Activated CD4-positive, alpha-beta T cell treated with anti-CD3 and anti-CD28 coated beads, Interleukin-2, amount 50 U/mL, for 24 hours (primary cell): ENCODE measurements at regions not wholly inside any gene's neighbourhood (a gene's known extent, or its start where the extent isn't known, plus 50 kb on each side); places are given as distances from the start of the nearest gene placed in this dataset.
"Not testable (repeated sequence)": the region's sequence is repeated elsewhere in the genome, so short reads cannot be mapped to it uniquely, and the experiment has no call there.

Experiments used
- DNase-seq, 2 donors: peaks; one replicate each; pipeline ENCODE4 v3.0.0-alpha.2; 2020; ENCODE audit warnings: low read depth in 1 of 2, low spot score in 1 of 2

- no peak for DNase-seq
Observed at GRCh38 chr3:176219970-176220369, 977.3 kb downstream of the TBL1XR1 start.

- DNase-seq: no peak
Observed at GRCh38 chr3:176214758-176215157, 982.5 kb downstream of the TBL1XR1 start.

GRCh38 chr3:176213314-176213713, 984.0 kb downstream of the TBL1XR1 start:
- not testable (repeated sequence) for DNase-seq

GRCh38 chr3:176208915-176209314, 988.4 kb downstream of the TBL1XR1 start:
- no peak for DNase-seq

GRCh38 chr3:176208283-176208682, 989.0 kb downstream of the TBL1XR1 start:
- no peak for DNase-seq

- no peak for DNase-seq
Observed at GRCh38 chr3:176206809-176207208, 990.5 kb downstream of the TBL1XR1 start.

GRCh38 chr3:176202652-176203051, 994.6 kb downstream of the TBL1XR1 start:
- no peak for DNase-seq

GRCh38 chr3:176193032-176193730, 1004.1 kb downstream of the TBL1XR1 start:
- DNase-seq: no peak

GRCh38 chr3:176190755-176191154, 1006.5 kb downstream of the TBL1XR1 start:
- DNase-seq: no peak

GRCh38 chr3:176183181-176183580, 1014.1 kb downstream of the TBL1XR1 start:
- DNase-seq: no peak

- no peak for DNase-seq
Observed at GRCh38 chr3:176174060-176174459, 1023.2 kb downstream of the TBL1XR1 start.

- DNase-seq: no peak
Observed at GRCh38 chr3:176172492-176172891, 1024.8 kb downstream of the TBL1XR1 start.

GRCh38 chr3:176167272-176167671, 1030.0 kb downstream of the TBL1XR1 start:
- no peak for DNase-seq

- no peak for DNase-seq
Observed at GRCh38 chr3:176160997-176161396, 1036.3 kb downstream of the TBL1XR1 start.

- no peak for DNase-seq
Observed at GRCh38 chr3:176159796-176160195, 1037.5 kb downstream of the TBL1XR1 start.

- DNase-seq: no peak
Observed at GRCh38 chr3:176155012-176155411, 1042.3 kb downstream of the TBL1XR1 start.

GRCh38 chr3:176149567-176149966, 1047.7 kb downstream of the TBL1XR1 start:
- no peak for DNase-seq

GRCh38 chr3:176147251-176147650, 1050.0 kb downstream of the TBL1XR1 start:
- no peak for DNase-seq

GRCh38 chr3:176141837-176142236, 1055.4 kb downstream of the TBL1XR1 start:
- no peak for DNase-seq

- no peak for DNase-seq
Observed at GRCh38 chr3:176120507-176120906, 1076.8 kb downstream of the TBL1XR1 start.

GRCh38 chr3:176119826-176120225, 1077.5 kb downstream of the TBL1XR1 start:
- DNase-seq: no peak

GRCh38 chr3:176106380-176106779, 1090.9 kb downstream of the TBL1XR1 start:
- DNase-seq: no peak

- no peak for DNase-seq
Observed at GRCh38 chr3:176097027-176097426, 1100.3 kb downstream of the TBL1XR1 start.
